ENCODE measurements at regions not wholly inside any gene's neighbourhood (a gene's known extent, or its start where the extent isn't known, plus 50 kb on each side); places are given as distances from the start of the nearest gene placed in this dataset.

DNA sequence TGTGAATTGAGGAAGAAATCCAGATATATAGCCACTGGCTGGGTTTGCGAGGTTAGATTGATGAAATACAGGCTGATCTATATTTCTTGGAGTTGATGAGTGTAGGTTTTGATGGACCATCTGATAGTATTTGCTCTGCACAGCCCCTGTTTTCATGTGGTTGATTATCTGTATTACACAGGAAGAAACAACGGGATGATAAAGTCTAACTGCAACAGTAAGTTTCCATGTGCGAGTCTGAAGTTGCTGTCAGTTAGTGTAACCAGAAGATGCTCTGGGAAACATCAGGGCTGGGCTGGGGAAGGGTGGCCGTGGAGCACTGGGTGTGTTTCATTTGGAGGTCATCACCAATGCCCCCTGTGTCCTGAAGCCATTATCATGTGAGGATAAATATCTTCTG lies 148.4 kb upstream of the SFRP2 start:
- TF ChIP-seq, protein P1, sequence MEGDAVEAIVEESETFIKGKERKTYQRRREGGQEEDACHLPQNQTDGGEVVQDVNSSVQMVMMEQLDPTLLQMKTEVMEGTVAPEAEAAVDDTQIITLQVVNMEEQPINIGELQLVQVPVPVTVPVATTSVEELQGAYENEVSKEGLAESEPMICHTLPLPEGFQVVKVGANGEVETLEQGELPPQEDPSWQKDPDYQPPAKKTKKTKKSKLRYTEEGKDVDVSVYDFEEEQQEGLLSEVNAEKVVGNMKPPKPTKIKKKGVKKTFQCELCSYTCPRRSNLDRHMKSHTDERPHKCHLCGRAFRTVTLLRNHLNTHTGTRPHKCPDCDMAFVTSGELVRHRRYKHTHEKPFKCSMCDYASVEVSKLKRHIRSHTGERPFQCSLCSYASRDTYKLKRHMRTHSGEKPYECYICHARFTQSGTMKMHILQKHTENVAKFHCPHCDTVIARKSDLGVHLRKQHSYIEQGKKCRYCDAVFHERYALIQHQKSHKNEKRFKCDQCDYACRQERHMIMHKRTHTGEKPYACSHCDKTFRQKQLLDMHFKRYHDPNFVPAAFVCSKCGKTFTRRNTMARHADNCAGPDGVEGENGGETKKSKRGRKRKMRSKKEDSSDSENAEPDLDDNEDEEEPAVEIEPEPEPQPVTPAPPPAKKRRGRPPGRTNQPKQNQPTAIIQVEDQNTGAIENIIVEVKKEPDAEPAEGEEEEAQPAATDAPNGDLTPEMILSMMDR (IDR thresholded peaks at IDR 0.05), result no peak
- TF ChIP-seq, protein P2, sequence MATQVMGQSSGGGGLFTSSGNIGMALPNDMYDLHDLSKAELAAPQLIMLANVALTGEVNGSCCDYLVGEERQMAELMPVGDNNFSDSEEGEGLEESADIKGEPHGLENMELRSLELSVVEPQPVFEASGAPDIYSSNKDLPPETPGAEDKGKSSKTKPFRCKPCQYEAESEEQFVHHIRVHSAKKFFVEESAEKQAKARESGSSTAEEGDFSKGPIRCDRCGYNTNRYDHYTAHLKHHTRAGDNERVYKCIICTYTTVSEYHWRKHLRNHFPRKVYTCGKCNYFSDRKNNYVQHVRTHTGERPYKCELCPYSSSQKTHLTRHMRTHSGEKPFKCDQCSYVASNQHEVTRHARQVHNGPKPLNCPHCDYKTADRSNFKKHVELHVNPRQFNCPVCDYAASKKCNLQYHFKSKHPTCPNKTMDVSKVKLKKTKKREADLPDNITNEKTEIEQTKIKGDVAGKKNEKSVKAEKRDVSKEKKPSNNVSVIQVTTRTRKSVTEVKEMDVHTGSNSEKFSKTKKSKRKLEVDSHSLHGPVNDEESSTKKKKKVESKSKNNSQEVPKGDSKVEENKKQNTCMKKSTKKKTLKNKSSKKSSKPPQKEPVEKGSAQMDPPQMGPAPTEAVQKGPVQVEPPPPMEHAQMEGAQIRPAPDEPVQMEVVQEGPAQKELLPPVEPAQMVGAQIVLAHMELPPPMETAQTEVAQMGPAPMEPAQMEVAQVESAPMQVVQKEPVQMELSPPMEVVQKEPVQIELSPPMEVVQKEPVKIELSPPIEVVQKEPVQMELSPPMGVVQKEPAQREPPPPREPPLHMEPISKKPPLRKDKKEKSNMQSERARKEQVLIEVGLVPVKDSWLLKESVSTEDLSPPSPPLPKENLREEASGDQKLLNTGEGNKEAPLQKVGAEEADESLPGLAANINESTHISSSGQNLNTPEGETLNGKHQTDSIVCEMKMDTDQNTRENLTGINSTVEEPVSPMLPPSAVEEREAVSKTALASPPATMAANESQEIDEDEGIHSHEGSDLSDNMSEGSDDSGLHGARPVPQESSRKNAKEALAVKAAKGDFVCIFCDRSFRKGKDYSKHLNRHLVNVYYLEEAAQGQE (IDR thresholded peaks at IDR 0.05; ENCODE audit: insufficient read depth in 1 of 2, low read depth in 2 of 2, low read length in 1 of 2), result no peak
- TF ChIP-seq POLR2AphosphoS5 (IDR thresholded peaks at IDR 0.05; ENCODE audit: low read depth, low read length) (no peak), SIN3A (IDR thresholded peaks at IDR 0.05; ENCODE audit: borderline replicate concordance, insufficient read depth, low read depth, low read length) (no peak), TCF7L2 (IDR thresholded peaks at IDR 0.05; ENCODE audit: low read depth, low read length) (no peak)
